ENCODE measurements at regions not wholly inside any gene's neighbourhood (a gene's known extent, or its start where the extent isn't known, plus 50 kb on each side); places are given as distances from the start of the nearest gene placed in this dataset.

- TF ChIP-seq, protein P1, sequence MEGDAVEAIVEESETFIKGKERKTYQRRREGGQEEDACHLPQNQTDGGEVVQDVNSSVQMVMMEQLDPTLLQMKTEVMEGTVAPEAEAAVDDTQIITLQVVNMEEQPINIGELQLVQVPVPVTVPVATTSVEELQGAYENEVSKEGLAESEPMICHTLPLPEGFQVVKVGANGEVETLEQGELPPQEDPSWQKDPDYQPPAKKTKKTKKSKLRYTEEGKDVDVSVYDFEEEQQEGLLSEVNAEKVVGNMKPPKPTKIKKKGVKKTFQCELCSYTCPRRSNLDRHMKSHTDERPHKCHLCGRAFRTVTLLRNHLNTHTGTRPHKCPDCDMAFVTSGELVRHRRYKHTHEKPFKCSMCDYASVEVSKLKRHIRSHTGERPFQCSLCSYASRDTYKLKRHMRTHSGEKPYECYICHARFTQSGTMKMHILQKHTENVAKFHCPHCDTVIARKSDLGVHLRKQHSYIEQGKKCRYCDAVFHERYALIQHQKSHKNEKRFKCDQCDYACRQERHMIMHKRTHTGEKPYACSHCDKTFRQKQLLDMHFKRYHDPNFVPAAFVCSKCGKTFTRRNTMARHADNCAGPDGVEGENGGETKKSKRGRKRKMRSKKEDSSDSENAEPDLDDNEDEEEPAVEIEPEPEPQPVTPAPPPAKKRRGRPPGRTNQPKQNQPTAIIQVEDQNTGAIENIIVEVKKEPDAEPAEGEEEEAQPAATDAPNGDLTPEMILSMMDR (IDR thresholded peaks at IDR 0.05 in 8 of 11, conservative IDR thresholded peaks at IDR 0.05 in 3 of 11) = peak in 1 of 11 experiments; percentile 9
- no peak for TF ChIP-seq POLR2A (IDR thresholded peaks at IDR 0.05)
- no peak for TF ChIP-seq POLR2AphosphoS5 (IDR thresholded peaks at IDR 0.05)
These were observed 50.3 kb upstream of the MACC1 start for GRCh38 chr7:20267482-20267881.
